GM12878 (cell line): ENCODE measurements at regions not wholly inside any gene's neighbourhood (a gene's known extent, or its start where the extent isn't known, plus 50 kb on each side); places are given as distances from the start of the nearest gene placed in this dataset.

Experiments
- E2F8 ChIP-seq: fragments of 450-650 bp; IDR thresholded peaks from 2 replicates; pipeline ENCODE4 v1.6.1; 2018; ENCODE audit warnings: mild to moderate bottlenecking, low read depth, moderate library complexity; ENCODE audit not compliant: partially characterized antibody
- ELK1 ChIP-seq: IDR thresholded peaks from 2 replicates; pipeline ENCODE4 v1.6.1; 2012; ENCODE audit warnings: low read depth, low read length, improper control_type of control experiment
- RCOR1 ChIP-seq: conservative IDR thresholded peaks from 2 replicates; pipeline ENCODE4 v1.6.1; 2012; ENCODE audit warnings: low read depth, low read length, improper control_type of control experiment
- REST ChIP-seq: IDR thresholded peaks from 2 replicates; pipeline ENCODE4 v1.6.1; 2012; ENCODE audit warnings: mild to moderate bottlenecking, low read depth, low read length
- TCF12 ChIP-seq: IDR thresholded peaks from 2 replicates; pipeline ENCODE4 v1.6.1; 2011; ENCODE audit warnings: low read depth, mild to moderate bottlenecking, low read length
- ZNF207 ChIP-seq: fragments of 450-650 bp; IDR thresholded peaks from 2 replicates; pipeline ENCODE4 v1.6.1; 2014; ENCODE audit warnings: antibody characterized with exemption, mild to moderate bottlenecking, borderline replicate concordance

- TF ChIP-seq ELK1 (no peak), ZNF207 (no peak), RCOR1 (no peak), TCF12 (no peak), REST (no peak), E2F8 (no peak)
- TF ChIP-seq, all 136 proteins: peak for 0
These were observed 412.5 kb downstream of the NUP35 start (continued) for GRCh38 chr2:183536714-183537113.
